Thyroid gland (tissue), 4 donors: ENCODE measurements at regions not wholly inside any gene's neighbourhood (a gene's known extent, or its start where the extent isn't known, plus 50 kb on each side); places are given as distances from the start of the nearest gene placed in this dataset.

Experiments used
- CTCF ChIP-seq, 6 experiments: fragments of 200-600 bp in 3 of 6; fragments of 450-650 bp in 3 of 6; sonication (generic) in 3 of 6; IDR thresholded peaks; one replicate each; pipeline ENCODE4 v1.5.1; 2016 to 2019; ENCODE audit warnings: antibody characterized with exemption in 6 of 6, mild to moderate bottlenecking in 2 of 6, inconsistent platforms in 1 of 6, moderate library complexity in 1 of 6
- POLR2A ChIP-seq, 2 donors: fragments of 450-650 bp; IDR thresholded peaks; one replicate each; pipeline ENCODE4 v1.6.1; 2017; ENCODE audit warnings: antibody characterized with exemption in 2 of 2, mild to moderate bottlenecking in 2 of 2, moderate library complexity in 1 of 2

- TF ChIP-seq POLR2A (IDR thresholded peaks at IDR 0.05) (no peak), CTCF (IDR thresholded peaks at IDR 0.05) (no peak)
These were observed 120.3 kb upstream of the SUCLG2 start for GRCh38 chr3:67774676-67775075.
